Neural progenitor cell (in vitro differentiated cells): ENCODE measurements at regions not wholly inside any gene's neighbourhood (a gene's known extent, or its start where the extent isn't known, plus 50 kb on each side); places are given as distances from the start of the nearest gene placed in this dataset.

Experiments used
- EZH2phosphoT487 ChIP-seq: fragments of 200-600 bp; sonication (generic); IDR thresholded peaks from 2 replicates; pipeline ENCODE4 v1.6.1; 2017; ENCODE audit warnings: antibody characterized with exemption
- TF ChIP-seq, protein P1 (sequence below): fragments of 200-600 bp; sonication (generic); IDR thresholded peaks from 2 replicates; pipeline ENCODE4 v1.5.1; 2017; ENCODE audit warnings: antibody characterized with exemption, mild to moderate bottlenecking

GRCh38 chr2:220440731-220441130 lies 813.3 kb downstream of the SLC4A3 start:
- TF ChIP-seq, protein P1, sequence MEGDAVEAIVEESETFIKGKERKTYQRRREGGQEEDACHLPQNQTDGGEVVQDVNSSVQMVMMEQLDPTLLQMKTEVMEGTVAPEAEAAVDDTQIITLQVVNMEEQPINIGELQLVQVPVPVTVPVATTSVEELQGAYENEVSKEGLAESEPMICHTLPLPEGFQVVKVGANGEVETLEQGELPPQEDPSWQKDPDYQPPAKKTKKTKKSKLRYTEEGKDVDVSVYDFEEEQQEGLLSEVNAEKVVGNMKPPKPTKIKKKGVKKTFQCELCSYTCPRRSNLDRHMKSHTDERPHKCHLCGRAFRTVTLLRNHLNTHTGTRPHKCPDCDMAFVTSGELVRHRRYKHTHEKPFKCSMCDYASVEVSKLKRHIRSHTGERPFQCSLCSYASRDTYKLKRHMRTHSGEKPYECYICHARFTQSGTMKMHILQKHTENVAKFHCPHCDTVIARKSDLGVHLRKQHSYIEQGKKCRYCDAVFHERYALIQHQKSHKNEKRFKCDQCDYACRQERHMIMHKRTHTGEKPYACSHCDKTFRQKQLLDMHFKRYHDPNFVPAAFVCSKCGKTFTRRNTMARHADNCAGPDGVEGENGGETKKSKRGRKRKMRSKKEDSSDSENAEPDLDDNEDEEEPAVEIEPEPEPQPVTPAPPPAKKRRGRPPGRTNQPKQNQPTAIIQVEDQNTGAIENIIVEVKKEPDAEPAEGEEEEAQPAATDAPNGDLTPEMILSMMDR, result no peak
- TF ChIP-seq EZH2phosphoT487, result no peak
